ENCODE measurements at regions not wholly inside any gene's neighbourhood (a gene's known extent, or its start where the extent isn't known, plus 50 kb on each side); places are given as distances from the start of the nearest gene placed in this dataset.

DNA sequence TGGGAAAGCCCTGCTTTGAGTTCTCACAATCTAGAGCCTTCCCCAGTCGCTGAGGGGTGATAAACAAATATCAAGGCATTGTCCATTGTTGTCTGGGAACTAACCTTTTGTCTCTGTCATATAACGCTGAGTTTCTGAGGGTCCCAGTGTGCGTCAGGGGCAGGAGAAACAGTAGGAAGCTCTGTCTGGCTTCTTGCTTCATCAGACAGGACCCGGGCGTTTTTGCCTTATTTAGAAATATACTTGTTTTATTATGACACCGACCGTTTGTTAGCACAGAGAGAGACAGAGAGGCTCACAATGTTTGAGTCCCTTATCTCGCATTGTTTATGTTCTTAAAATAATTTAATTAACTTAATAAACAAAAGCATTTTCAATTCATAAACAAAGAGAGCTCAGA is 204.9 kb upstream of the GAS1 start:
- DNase-seq (ENCODE audit: low read depth, low spot score), result no peak

DNA sequence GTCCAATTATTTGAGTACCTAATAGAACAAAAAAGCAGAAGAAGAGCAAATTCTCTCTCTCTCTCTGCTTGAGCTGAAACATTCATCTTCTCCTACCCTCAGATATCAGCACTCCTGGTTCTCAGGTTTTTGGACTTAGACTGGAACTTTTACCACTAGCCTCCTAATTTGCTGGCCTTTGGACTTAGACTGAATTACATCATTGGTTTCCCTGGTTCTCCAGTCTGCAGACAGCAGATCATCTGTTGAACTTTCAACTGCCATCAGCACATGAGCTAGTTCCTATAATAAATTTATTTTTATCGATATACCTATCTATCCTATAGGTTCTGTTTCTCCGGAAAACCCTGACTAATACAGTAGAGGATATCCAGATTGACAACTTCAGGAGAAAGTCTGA is 208.9 kb upstream of the GAS1 start:
- DNase-seq (ENCODE audit: low read depth, low spot score), result no peak

- no peak for DNase-seq (ENCODE audit: low read depth, low spot score)
These were observed 210.2 kb upstream of the GAS1 start for GRCh38 chr9:87157366-87158031.

DNA sequence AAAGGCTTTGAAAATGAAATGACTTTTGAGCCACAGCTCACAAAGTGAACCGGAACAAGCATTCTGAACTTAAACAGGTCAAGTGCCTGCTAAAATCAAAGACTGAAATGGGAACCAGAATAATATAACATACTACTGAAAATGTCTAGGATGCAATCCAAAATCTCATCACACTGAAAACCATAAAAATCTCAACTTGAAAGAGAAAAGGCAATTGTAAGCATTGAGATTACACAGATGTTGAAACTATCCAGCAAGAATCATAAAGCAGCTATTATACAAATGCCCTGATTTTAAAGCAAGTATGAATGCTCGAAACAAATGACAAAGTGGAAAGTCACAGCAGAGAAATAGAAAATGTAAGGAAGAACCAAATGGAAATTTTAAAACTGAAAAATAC is 211.5 kb upstream of the GAS1 start:
- DNase-seq (ENCODE audit: low read depth, low spot score), result no peak

DNA sequence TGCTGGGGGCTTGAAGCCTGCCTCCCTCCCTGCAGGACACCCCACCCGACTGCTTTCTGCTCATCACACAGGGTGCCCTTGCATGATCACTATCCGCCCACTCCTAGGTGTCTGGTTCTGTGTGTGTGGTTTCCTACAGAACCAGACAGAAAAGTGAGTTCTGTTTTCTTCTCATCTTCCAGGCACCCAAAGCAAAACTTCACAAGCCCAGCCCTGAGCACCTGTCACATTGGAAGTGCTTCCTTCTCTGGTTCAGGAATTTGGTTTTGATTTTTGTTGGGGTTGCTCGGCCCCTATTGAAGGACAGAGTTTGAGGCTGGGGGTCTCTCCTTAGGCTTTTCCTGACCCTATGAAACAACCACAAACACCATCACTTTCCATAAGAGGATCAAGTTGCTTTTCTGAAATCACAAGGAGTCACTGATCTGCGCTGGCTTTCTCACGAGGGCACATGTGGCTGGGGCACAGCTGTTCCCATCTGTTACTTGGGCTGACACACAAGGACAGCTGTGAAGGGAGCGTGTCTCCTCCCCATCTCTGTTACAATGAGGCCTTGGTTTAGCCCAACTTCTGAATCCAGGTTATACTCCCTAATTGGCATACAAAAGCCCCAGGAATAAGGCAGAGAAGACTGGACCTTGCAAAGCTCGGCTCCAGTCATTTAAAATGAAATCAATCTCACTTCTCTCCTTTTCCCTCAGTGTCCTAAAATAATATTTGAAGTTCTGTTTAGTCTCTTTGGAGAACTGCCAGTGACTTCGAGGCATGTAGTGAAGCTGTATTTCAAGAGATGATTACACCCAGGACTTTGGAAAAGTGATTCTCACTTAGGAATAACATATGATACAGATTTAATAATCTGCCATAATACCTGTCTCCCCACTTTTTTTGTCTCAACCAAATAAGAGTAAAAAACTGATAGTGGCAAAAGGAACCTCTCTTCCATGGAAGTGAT is 213.1 kb upstream of the GAS1 start:
- DNase-seq (ENCODE audit: low read depth, low spot score), result no peak

DNA sequence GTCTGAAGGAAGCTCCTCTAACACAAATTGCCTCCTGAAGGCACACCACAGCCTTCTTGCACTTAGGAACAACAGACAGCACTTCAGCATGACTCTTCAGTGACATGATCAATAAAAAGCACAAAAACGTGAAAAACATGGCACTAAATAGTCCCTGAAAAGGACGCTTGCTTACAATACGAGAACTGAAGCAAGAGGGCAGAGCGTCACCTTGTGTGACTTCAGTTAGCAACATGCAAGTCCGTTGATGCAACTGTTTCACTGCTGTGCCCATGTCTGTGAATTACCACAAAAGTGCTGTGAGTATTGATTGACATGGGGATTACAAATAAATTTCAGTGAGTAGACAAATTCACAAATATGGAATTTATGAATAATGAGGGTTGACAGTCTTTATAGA is 219.9 kb upstream of the GAS1 start:
- no peak for DNase-seq (ENCODE audit: low read depth, low spot score)

DNA sequence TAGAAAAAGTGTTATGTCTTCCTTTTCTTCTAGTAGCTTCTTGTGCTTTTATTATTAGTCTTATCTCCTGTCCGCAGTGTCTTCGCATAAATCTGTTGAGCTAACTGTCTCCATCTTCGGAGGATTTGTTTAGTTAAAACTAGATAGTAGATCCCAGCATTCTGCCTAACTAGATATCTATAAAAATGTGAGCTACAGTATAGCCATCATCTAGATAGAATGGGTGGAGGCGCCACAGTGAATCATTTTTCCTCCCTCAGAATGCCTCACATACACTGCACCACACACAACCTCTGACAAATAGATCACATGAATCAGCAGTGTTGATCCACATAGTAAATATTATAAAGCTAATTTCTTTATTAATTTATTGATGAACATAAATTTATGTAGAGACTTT is 220.3 kb upstream of the GAS1 start:
- DNase-seq (ENCODE audit: low read depth, low spot score), result no peak

- DNase-seq (ENCODE audit: low read depth, low spot score), result no peak
These were observed 231.0 kb upstream of the GAS1 start for GRCh38 chr9:87178302-87178701.

DNA sequence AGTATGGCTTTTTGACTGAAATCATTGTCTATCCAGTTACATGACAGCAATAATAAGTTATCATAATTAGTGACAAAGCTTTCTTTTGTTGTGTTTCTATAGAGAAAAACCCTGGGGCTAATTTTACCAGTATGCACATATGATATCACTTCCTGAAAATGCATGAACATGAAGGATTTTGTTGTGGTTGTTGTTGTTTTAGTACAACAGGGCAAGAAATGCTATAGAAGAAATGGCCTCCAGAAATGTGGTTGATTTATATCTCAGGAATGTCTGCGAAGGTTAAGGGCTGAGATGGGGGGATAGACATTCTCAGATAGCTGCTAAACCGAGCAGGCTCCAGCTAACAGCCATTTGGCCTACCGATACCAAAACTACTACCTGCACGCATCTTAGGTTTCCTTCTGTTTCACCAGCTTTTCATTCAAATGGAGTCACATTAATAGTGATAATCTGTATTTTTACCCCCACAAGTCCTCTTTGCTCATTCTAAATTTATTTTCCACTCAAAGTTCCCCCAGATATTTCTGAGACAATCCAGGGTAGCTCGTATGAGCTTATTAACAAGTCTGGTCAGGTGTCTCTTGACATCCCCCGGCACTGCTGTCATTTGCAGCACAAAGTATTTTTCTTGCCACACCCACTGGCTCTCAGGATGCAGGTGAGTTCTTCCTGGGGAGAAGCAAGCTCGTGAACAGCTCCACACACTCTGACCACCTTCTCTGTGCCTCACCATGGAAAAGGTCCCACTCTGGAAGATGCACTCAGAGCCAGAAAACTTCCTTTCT is 232.4 kb upstream of the GAS1 start:
- DNase-seq (ENCODE audit: low read depth, low spot score), result no peak

GRCh38 chr9:87180361-87180760 is 233.1 kb upstream of the GAS1 start:
- no peak for DNase-seq (ENCODE audit: low read depth, low spot score)

GRCh38 chr9:87180841-87181240 is 233.5 kb upstream of the GAS1 start:
- DNase-seq (ENCODE audit: low read depth, low spot score), result no peak

DNA sequence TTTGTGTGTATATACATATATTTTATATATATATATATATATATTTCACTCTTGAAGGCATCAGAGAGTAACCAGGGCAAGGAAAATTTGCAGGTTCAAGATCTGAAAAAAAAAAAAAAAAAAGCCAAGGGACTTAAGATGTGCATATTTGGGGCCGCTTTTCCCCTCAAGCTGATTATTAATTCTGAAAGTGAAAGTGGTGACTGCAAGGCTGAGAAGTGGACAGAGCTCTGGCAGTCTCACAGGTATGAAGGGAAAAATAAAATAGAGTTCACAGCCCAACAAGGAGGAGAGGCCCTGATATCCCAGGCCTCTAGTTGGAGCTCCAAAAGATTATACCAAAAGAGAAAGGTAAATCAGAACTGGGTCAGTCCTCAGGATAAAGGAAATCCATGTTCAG is 234.4 kb upstream of the GAS1 start:
- no peak for DNase-seq (ENCODE audit: low read depth, low spot score)

GRCh38 chr9:87184956-87185642 is 237.8 kb upstream of the GAS1 start:
- DNase-seq (ENCODE audit: low read depth, low spot score), result no peak

DNA sequence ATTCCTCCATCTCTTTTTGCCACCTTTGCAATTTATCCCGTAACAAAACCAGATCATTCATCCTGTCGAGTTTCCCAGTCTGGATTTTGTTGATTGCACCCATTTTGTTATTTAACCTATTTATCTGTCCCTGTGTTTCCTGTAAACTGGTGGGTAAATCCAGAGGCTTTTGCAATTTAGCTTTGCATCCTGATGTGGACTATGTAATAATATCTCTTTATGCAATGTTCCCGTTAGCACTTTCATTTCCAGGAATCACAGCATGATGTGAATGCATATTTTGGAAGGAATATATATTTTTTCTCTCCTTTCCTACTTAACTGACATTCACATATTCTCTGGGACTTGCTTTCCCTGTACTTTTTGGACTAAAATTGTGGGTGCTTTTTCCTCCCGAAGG is 240.3 kb upstream of the GAS1 start:
- no peak for DNase-seq (ENCODE audit: low read depth, low spot score)

DNA sequence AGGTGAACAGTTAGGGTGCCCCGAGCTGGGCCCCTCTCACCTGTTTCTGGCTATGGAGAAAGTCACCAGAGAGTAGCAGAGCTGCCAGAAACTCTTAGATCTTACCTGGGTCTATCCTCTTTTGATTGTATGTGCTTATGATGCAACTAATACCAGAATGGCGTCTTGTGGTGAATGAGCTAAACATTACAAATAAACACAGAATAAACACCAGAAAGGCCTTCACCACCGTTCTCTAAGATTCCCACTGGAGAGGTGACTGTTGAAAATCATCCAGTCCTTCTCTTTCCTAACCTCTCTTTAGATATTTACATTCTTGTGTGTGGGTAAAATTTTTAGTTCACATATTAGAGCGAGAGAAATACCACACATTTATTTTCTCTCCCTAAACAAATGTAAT is 241.7 kb upstream of the GAS1 start:
- DNase-seq (ENCODE audit: low read depth, low spot score), result no peak

DNA sequence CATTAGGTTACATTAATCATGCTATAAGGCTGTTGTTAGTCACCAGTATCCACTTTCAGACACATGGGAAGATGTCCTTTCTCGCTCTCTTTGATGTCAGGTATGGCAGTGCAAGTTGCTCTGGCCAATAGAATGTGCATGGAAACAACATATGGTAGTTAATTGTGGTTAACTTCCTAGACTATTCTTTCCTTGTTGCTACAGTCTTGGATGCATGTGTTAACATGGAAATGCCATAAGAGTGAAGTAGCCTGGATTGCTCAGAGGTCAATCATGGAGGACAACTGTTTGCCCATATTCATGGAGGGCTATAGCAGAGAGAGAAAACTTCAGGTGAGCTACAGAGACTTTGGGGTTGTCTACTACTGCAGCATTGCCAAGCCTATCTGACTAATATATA is 245.8 kb upstream of the GAS1 start:
- no peak for DNase-seq (ENCODE audit: low read depth, low spot score)

GRCh38 chr9:87193925-87194868 is 246.9 kb upstream of the GAS1 start:
- peak; percentile 77 for DNase-seq (ENCODE audit: low read depth, low spot score)

DNA sequence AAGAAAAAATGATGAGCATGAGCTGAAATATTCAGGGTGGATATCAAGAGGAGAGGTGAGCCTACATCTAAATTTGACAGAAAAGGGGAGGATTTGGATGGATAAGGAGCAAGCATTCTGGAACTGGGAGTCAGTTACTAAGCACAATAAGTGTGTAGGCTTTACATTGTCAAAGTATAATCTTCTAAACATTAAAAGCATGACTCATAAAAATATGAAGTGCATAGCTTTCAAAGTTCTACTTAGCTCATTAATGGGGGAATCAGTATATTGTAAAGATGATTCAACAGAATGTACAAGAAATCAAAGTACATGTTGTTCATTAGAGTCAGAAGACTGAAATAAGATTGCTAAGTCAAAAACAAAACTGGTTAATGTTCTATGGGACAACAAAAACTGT is 248.0 kb upstream of the GAS1 start:
- no peak for DNase-seq (ENCODE audit: low read depth, low spot score)

GRCh38 chr9:87197349-87198130 is 250.2 kb upstream of the GAS1 start:
- no peak for DNase-seq (ENCODE audit: low read depth, low spot score)

- DNase-seq (ENCODE audit: low read depth, low spot score), result no peak
These were observed 251.4 kb upstream of the GAS1 start for GRCh38 chr9:87198716-87199115.
